NB4 (cell line): ENCODE measurements at regions not wholly inside any gene's neighbourhood (a gene's known extent, or its start where the extent isn't known, plus 50 kb on each side); places are given as distances from the start of the nearest gene placed in this dataset.

Source experiments
- DNase-seq: peaks from one replicate; pipeline ENCODE4 v3.0.0; 2010; ENCODE audit warnings: low read depth
- H3K4me3 ChIP-seq: one replicate; pipeline ENCODE4 v1.5.1; 2011; ENCODE audit warnings: mild to moderate bottlenecking, low read depth, low read length, moderate library complexity
- CTCF ChIP-seq: IDR thresholded peaks from one replicate; pipeline ENCODE4 v1.5.1; 2012; ENCODE audit warnings: low read depth, low read length
- MAX ChIP-seq: IDR thresholded peaks from 2 replicates; pipeline ENCODE4 v1.6.1; 2011; ENCODE audit warnings: low read depth, low read length
- MYC ChIP-seq: IDR thresholded peaks from 2 replicates; pipeline ENCODE4 v1.6.1; 2011; ENCODE audit warnings: low read depth, low read length
- POLR2A ChIP-seq: IDR thresholded peaks from 2 replicates; pipeline ENCODE4 v1.6.1; 2011; ENCODE audit warnings: mild to moderate bottlenecking; ENCODE audit not compliant: insufficient read length; ENCODE audit errors: extremely low read depth

DNA sequence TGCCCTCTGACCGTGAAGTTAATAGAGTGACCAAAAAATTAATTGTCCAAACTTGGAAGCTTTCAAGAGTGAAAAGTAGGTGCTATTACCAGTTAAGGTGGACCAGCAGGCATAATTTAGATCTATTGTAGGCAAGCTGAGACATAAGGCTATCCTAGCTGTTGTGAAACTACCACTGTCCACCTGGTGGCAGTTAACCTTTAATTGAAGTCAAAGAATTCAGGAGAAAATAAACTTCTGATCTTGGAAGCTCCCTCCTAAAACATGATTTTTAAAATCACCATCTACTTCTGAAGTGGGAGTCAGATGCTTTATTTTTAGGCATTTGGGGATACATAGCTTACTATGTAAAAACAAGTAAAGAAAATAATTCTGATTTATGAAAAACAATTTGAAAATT lies 636.3 kb upstream of the HTR2C start:
- no peak for TF ChIP-seq CTCF
- TF ChIP-seq POLR2A: no peak
- TF ChIP-seq MAX: no peak
- TF ChIP-seq MYC: no peak
- H3K4me3 ChIP-seq: no peak overlapping the region
- no peak for DNase-seq

DNA sequence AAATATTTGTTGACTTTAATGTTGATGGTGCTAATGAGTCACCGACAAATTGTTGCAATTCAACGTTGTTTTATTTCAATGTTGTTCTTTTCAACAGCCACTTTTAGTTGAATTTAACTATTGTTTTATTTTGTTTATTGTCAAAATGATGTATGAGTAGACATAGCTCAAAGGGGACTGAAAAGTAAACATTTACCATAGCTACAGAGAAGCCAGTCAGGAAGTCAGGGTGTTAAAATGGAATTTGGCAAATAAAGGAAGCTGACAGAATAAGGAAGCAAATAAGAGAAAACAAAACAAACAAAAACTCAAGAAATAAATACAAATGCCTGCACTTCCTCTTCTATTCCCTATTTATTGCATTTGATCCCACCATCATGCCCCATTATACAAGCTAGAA lies 648.4 kb upstream of the HTR2C start:
- TF ChIP-seq MAX (no peak), POLR2A (no peak), MYC (no peak), CTCF (no peak)
- H3K4me3 ChIP-seq: no peak overlapping the region
- DNase-seq: no peak

DNA sequence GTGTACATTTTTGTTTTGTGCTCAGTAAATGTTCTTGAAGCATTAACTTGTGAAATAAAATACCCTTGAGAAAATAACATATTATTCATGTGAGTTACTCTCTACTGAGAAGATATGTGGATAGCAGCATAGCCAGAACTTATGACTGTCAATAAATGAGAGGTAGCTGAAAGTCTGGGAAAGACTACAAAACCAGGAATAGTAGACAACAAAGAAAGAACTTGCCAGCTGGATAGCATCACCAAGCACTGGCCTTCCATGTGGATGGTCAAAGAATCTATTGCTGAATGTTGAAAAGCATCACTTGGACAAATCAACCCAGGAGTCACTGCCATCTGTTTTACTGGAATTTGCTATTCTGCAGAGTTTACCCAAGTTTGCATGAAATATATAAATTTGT lies 650.0 kb upstream of the HTR2C start:
- no peak for TF ChIP-seq CTCF
- TF ChIP-seq MYC: no peak
- no peak for TF ChIP-seq POLR2A
- no peak for TF ChIP-seq MAX
- no peak for DNase-seq
- no peak overlapping the region for H3K4me3 ChIP-seq

- H3K4me3 ChIP-seq: no peak overlapping the region
- TF ChIP-seq CTCF (peak; percentile 53), MAX (no peak)
- DNase-seq: peak; percentile 45
Observed at GRCh38 chrX:113929004-113929403, 654.9 kb upstream of the HTR2C start.

DNA sequence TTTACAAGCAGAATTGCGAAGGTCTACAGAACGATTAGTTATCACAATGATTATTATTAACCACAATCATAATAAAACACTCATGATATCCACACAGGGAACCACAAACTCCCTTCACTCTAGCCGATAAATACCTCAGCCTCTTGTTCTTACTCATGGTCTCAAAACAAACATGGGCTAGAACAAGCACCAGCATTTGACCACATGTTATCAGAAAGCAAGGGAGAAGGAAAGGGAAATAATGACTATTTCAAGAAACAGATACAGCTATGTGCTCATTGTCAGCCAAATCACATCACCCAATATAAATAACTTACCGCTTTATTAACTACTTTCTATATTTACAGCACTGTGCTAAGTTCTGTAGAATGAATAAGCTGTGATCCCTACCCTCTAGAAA lies 663.2 kb upstream of the HTR2C start:
- TF ChIP-seq MYC: no peak
- TF ChIP-seq CTCF: no peak
- TF ChIP-seq POLR2A: no peak
- H3K4me3 ChIP-seq: no peak overlapping the region
- DNase-seq: no peak

DNA sequence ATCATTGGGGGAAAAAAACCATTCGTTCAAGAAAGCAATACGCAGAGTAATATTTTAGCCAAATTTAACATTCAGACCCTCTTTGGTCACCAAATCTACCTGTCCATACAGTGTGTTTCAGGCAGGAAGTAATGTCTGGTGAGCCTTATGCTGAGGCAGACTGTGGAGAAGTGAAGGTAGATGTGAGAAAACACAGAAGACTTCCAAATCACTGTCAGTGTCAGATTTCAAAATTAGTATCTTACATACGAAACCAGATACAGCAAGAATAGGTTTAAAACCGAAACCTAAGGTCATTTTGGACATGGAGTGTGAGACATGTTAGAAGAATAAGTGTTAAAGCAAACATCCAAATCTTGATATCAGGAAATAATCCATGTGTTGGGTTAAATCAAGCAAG lies 664.5 kb upstream of the HTR2C start:
- no peak for TF ChIP-seq CTCF
- TF ChIP-seq POLR2A: no peak
- no peak for TF ChIP-seq MAX
- TF ChIP-seq MYC: no peak
- H3K4me3 ChIP-seq: no peak overlapping the region

More for the DNA sequence above, 664.5 kb upstream of the HTR2C start:
- DNase-seq: no peak
